HK-2 (cell line): ENCODE measurements at regions not wholly inside any gene's neighbourhood (a gene's known extent, or its start where the extent isn't known, plus 50 kb on each side); places are given as distances from the start of the nearest gene placed in this dataset.

Experiments used
- DNase-seq: peaks from one replicate; pipeline ENCODE4 v3.0.0-alpha.2; 2018; ENCODE audit not compliant: unreplicated experiment

- DNase-seq, result no peak
These were observed 115.7 kb upstream of the P2RY1 start for GRCh38 chr3:152719264-152719663.

- DNase-seq, result no peak
These were observed 113.8 kb upstream of the P2RY1 start for GRCh38 chr3:152720951-152721718.

- DNase-seq, result no peak
These were observed 110.7 kb upstream of the P2RY1 start for GRCh38 chr3:152724270-152724669.

DNA sequence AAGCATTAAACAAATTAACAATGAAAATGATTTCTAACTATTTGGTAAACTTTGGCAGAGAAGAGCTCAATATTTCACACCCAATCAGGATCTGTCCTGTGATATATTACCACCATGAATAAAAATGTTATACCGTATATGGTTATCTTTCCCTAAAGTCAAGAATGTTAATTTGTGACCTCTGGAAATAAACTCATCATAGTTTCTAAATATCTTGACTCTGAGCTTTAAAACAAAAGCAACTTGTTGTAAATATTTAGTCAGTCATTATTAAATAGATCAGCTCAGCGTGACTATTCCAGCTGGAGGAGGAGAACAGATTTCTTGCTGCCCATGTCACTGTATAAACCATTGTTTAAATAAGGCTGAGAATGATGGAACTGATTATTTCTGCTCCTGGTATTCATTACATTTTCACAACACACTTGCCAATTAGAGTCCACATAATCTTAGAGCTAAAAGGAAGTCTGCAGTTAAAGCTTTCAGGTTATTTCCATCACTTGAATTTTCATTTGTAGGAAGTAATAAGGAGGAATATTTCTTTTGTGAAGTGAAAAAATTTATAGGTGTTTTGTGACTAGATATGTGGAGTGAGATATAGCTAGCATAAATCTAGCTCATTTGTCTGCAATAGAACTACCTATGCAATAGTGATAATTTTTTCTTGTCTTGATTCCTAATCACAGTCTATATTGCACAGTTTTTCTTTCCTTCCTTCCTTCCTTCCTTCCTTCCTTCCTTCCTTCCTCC is 106.5 kb upstream of the P2RY1 start:
- no peak for DNase-seq

DNA sequence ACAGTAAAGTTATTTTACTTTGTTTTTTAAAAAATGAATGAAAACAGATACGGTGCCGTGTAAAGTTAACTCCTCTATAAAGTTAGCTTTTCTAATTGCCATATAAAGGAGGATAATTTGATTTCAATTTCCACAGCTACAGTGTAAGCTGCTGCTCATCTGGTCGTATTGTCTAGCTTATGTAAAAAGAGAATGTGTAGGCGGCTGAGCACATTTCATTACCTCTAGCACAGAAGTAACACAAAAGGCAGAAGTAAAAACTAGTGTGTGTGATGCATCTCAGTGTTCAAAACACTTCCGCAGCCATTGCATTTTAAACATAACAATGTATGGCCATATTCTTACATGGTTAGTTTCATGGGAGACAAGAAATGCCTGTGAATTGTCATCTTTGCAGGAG is 105.0 kb upstream of the P2RY1 start:
- no peak for DNase-seq

- DNase-seq, result no peak
These were observed 103.4 kb upstream of the P2RY1 start for GRCh38 chr3:152731511-152731910.

- DNase-seq, result no peak
These were observed 101.3 kb upstream of the P2RY1 start for GRCh38 chr3:152733584-152734119.

- peak; percentile 20 for DNase-seq
These were observed 97.7 kb upstream of the P2RY1 start for GRCh38 chr3:152737021-152737908.

DNA sequence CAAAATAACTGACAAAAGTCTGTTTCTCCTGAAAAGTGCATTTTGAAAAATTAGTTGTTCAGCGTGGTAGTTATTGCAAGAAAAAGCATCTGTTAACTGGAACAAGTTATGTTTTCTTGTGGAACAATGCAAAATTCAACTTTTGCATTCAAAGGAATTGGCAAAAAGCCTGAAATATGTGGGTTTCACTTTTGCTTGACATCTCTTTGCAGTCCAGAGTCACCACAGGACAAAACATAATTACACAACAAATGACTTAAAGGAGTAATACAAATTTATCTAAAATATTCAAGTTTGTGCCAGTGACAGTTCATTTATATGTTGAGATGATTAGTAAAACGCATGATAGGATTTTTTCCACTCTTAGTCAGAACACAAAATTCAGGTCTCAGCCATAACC is 96.3 kb upstream of the P2RY1 start:
- DNase-seq, result no peak

DNA sequence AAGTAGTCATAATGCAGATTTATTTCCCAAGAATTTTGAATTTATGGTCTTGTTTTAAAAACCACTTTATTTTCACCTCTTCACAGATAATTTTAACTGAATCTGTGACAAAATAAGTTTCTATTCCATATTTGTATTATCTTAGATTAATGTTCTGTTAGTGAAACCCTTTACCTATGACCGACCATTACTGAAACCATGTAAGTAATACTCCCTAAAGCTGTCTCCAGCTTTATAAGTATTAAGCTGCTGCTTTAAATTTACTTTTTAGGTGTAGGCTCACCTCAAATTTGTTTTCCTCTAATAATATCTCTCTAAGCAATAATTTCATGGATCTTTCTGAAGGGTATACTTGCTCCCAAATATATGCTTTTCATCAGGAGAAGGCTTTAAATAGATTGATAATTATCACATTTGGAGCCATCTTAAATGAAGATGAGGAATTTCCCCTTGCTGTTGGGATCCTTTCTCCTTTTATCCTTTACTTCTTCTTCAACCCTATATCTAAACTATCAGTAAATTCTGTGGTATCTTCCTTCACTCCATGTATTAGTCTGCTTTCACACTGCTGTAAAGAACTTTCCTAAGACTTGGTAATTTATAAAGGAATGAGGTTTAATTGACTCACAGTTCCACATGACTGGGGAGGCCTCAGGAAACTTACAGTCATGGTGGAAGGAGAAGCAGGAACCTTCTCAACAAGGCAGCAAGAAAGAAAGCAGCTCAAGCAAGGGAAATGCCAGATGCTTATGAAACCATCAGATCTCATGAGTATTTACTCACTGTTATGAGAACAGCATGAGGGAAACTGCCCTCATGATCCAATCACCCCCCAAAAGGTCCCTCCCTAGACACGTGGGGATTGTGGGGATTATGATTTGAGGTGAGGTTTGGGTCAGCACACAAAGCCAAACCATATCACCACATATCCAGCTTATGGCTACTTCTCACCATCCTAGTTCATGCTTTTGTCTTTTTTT is 92.3 kb upstream of the P2RY1 start:
- no peak for DNase-seq

- DNase-seq, result no peak
These were observed 89.3 kb upstream of the P2RY1 start for GRCh38 chr3:152745646-152746045.

GRCh38 chr3:152754303-152754702 is 80.6 kb upstream of the P2RY1 start:
- no peak for DNase-seq

DNA sequence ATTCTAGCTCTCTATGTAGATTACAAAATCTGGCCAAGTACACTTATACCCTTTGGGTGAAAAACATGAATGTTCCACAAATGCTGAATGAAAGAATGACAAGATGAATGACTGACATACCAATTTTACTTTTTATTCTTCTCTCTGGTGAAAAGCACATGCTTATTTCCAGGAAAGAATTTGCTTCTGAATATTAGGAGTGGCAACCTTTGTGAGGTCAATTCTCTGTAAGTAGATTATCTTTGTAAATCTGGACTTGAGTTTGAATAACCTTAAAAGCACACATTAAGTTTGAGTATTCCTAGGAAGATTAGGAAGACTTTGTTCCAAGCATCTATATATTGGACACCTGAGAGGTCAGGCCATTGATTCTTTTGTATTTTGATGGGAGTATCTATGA is 78.1 kb upstream of the P2RY1 start:
- DNase-seq, result no peak

DNA sequence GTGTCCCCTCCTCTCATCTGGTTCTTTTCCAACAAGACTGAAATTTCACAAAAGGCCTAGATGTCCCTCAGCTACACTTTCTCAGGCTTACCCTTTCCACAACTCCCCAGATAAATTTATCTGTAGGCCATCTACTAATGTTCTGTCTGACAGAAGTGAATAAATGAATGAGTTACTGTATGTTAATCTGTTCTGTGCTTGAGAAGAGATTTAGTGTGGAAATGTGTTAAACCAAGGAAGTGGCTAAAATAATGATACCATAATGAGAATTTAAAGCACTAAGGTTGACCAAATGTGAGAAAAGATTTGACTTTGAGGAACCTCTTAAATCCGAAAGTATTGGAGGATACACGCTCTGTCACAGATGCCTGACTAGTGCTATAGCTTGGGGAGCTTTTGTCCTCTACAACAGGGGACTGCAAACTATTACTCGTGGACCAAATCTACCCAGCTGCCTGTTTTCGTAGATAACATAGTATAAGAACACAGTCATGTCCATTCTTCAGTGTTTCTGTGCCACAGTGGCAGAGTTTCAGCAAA is 74.8 kb upstream of the P2RY1 start:
- DNase-seq, result no peak

DNA sequence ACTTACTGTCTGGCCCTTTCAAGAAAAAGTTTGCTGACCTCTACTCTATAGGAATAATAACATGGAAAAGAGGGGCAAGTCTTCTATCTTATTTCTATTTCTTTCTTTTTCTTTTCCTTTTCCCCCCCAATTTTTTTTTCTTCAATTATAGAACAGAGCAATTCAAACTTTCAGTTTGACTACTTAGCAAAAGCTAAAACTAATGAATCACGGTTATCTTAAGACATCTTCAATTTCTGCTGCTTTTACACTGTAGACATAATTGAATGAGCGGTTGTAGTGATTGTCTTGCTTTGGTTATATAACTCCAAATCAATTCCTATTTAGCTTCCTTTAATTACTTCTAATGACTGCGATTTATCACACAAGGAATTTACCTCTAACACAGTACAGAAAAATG is 74.3 kb upstream of the P2RY1 start:
- no peak for DNase-seq

GRCh38 chr3:152768478-152768877 is 66.5 kb upstream of the P2RY1 start:
- no peak for DNase-seq

DNA sequence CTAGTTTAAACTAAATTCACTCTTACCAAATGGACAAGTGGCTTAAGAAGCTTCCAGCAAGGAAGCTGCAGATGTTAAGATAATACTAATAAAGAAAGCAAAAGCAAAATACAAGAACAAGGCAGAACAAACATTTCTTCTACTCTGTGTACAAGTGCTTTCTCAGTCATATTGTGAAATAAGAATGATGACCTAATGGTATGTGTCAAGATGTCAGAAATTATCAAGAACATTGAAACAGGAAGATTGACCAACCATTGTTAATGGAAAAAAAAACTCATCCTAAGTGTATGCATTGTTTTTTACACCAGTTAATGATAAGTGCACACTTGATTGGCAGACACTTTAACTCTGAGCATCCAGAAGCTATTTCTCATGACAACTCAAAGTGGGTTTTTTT is 65.4 kb upstream of the P2RY1 start:
- DNase-seq, result no peak

GRCh38 chr3:152770296-152770695 is 64.6 kb upstream of the P2RY1 start:
- DNase-seq, result no peak

DNA sequence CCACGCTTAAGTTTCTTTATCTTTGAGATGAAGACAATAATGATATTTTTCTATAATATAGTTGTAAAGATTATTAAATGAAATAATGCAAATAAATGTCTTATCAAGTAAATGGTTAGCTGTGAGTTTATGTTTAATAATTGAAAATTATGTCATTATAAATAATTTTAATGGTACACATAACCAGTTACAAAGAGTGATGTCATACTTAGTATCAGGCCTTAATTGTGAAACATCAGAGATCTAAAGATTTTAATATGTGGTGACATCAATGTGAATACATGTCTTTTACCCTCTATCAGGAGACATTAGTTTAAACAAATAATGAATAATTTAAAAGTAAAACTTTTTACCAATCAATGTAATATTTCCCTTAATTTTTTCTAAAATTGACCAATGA is 63.8 kb upstream of the P2RY1 start:
- no peak for DNase-seq

DNA sequence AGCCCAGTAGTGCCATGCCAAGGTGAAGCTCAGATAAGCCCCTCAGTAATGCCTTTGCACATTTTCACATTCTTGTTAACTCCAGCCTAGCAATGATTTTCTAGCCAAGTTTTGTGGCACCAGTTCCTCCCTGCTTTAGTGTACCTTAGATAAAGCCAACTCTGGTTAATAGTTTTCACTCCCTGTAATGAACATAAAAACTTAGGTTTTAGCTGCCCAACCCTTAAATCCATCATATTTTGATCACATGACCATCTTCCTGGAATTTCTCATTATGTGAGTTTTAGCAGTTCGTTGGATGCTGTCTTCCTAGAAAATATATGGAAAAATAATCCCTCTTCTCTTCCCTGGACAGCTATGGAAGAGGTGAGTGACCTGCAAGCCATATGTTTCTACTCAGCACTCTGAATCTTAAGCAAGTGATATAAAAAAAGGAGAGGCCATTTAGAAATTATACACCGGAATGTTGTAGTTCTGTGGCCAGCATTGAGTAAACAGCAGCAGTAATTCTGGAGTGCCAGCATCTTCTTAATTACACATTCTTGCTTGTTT is 62.2 kb upstream of the P2RY1 start:
- no peak for DNase-seq
